ENCODE measurements at regions not wholly inside any gene's neighbourhood (a gene's known extent, or its start where the extent isn't known, plus 50 kb on each side); places are given as distances from the start of the nearest gene placed in this dataset.
A peak's percentile ranks its signal among the peaks of the same experiment; 100 is the strongest.
"Not testable (repeated sequence)": the region's sequence is repeated elsewhere in the genome, so short reads cannot be mapped to it uniquely, and the experiment has no call there.

DNA sequence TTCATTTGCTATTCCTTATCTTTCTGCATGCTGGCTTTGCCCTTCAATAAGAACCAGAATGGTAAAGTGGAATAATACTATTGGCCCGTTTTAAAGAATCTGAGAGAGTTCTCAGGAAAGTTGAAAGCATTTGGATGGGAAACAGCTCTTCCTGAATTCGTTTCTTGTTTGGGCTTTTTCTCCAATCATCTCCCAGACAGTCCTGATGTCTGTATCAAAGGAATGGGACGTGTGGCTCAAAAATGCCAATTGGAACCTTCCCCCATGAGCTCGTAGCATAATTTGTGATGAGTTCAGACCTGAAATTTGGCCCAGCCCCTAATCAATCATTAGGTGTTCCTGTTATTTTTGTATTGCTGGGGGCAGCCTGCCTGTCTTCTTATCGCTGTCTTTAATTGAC lies 75.8 kb upstream of the BACH2 start:
- no peak for DNase-seq (ENCODE audit: low spot score)

- DNase-seq (ENCODE audit: low spot score) = peak; percentile 70
Observed at GRCh38 chr6:90370493-90370959, 73.9 kb upstream of the BACH2 start.

DNA sequence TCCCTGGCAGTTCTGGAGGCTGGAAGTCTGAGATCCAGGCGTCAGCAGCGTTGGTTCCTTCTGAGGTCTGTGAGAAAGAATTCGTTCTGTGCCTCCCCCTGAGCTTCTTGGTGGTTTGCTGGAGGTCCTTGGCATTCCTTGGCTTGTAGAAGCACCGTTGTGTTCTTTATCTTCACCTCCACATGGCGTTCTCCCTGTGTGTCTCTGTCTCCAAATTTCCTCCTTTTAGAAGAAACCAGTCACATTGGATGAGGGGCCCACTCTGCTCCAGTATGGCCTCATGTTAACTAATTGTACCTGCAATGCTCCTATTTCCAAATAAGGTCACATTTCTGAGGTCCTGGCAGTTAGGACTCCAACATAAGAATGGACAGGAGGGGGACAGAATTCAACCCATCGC lies 73.0 kb upstream of the BACH2 start:
- DNase-seq (ENCODE audit: low spot score) = no peak

DNA sequence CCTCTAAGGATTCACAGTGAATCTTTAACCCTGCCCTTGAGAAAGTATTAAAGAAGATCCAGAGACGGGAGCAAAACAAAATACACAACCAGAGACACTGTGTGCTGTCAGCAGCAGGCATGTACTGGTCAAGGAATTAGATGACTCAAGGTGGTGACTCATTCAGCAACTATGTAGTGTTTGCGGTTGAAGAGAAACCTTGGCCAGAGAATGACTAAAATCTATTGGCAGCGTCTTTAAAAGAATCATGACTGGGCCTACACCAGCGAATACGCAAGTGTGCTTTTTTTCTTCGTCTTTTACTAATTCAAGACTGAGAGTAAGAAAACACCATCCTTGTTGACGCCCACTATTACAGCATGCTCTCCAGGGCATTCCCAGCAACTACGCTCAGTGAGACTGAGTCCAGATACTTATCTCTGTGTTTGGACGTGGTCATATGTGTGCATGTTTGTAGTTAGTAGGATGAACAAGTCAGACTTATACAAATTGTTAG lies 72.4 kb upstream of the BACH2 start:
- DNase-seq (ENCODE audit: low spot score) = peak; percentile 71

- no peak for DNase-seq (ENCODE audit: low spot score)
Observed at GRCh38 chr6:90368601-90369000, 72.0 kb upstream of the BACH2 start.

- DNase-seq (ENCODE audit: low spot score) = no peak
Observed at GRCh38 chr6:90368001-90368400, 71.4 kb upstream of the BACH2 start.

GRCh38 chr6:90365565-90366219 lies 69.0 kb upstream of the BACH2 start:
- DNase-seq (ENCODE audit: low spot score) = no peak

GRCh38 chr6:90365002-90365401 lies 68.4 kb upstream of the BACH2 start:
- no peak for DNase-seq (ENCODE audit: low spot score)

DNA sequence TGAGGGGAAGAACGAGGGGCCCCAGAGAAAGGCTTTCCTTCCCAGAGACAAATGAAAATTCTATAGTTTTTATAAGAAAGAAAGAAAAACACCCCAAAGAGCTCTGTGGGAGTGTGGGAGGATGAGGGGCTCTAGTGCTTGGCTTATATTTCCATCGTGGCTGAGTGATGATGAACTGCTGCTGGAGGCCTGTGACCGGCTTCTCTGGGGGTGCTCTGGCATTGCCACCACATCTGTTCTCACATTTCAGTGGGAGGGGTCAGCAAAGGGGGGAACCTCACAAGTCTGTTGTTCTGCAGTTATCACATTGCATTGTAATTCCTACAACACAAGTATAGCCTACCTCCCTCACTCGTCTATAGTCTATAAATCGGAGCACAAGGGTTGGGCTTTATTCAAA lies 67.6 kb upstream of the BACH2 start:
- DNase-seq (ENCODE audit: low spot score) = no peak

GRCh38 chr6:90362318-90362717 lies 65.7 kb upstream of the BACH2 start:
- no peak for DNase-seq (ENCODE audit: low spot score)

DNA sequence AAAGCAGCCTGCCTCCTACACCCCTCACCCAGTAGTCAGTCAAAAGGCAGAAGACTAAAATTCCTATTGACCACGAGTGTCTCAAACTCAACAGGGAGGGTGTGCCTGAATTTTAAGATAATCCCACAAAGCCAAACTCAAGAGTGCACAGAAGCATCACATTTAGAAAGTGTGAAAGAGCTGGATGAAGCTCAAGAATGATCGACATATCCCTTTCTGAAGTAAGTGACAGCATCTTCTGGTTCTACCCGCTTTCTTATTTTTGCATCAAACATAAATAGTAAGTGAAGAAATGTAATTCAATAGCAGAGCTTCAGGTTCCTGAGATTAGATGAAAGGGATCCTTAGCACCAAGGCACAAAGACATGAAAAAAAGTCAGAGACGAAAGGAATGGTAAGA lies 64.5 kb upstream of the BACH2 start:
- DNase-seq (ENCODE audit: low spot score) = no peak

DNA sequence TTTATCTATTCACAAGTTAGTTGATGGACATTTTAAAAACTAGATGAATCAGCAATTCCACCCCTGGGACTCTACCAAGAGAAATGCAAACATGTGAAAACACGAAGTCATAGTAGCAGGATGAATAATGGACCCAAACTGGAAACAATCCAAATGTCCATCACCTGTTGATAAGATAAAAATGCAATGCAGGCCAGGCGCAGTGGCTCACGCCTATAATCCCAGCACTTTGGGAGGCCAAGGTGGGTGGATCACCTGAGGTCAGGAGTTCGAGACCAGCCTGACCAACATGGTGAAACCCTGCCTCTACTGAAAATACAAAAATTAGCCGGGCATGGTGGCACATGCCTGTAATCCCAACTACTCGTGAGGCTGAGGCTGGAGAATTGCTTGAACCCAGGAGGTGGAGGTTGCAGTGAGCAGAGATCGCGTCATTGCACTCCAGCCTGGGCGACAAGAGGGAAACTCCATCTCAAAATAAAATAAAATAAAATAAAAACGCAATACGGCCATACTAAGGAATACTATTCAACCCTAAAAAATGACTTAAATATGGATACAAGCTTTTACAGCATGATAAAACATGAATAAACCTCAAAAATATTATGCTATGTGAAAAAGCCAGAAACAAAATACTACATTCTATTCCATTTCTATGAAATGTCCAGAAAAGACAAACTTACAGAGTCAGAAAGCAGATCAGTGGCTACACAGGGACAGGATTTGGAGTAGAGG lies 61.6 kb upstream of the BACH2 start:
- DNase-seq (ENCODE audit: low spot score) = not testable (repeated sequence)

GRCh38 chr6:90356012-90356421 lies 59.4 kb upstream of the BACH2 start:
- DNase-seq (ENCODE audit: low spot score) = no peak

DNA sequence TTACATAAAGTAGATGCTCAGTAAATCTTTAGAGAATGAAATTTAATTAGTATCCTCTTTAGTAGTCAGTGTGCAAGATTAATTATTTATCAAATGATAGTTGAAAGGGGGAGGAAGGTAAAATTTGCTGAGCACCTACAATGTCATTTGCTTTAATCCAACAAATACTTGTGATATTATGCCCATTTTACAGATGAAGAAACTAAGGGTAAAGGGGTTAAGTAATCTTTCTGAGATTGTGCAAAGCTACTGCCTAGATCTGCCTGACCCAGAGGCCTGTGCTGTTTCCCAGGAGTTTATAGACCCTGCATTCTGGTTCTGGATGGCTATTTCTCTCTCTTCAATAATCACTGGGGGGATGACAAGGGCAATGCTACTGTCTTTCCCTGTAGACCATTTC lies 58.3 kb upstream of the BACH2 start:
- no peak for DNase-seq (ENCODE audit: low spot score)

DNA sequence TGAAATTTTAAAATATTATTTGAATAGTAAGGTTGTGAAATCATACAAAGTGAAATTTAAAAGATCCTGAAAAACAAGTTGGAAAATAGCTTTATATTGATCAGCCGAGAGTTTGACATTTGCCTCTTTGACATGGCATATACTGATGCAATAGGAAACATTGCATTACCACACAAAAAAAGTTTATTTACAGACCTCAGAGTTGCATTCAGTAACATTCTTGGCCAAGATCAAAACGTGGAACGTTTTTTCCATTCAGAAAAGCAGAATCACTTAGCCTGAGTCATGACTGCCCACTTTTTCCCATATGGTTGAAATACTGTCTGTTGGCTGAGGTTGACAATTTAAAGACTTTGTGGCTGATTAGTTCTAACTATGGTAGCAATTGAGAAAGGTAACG lies 55.1 kb upstream of the BACH2 start:
- peak; percentile 31 for DNase-seq (ENCODE audit: low spot score)

DNA sequence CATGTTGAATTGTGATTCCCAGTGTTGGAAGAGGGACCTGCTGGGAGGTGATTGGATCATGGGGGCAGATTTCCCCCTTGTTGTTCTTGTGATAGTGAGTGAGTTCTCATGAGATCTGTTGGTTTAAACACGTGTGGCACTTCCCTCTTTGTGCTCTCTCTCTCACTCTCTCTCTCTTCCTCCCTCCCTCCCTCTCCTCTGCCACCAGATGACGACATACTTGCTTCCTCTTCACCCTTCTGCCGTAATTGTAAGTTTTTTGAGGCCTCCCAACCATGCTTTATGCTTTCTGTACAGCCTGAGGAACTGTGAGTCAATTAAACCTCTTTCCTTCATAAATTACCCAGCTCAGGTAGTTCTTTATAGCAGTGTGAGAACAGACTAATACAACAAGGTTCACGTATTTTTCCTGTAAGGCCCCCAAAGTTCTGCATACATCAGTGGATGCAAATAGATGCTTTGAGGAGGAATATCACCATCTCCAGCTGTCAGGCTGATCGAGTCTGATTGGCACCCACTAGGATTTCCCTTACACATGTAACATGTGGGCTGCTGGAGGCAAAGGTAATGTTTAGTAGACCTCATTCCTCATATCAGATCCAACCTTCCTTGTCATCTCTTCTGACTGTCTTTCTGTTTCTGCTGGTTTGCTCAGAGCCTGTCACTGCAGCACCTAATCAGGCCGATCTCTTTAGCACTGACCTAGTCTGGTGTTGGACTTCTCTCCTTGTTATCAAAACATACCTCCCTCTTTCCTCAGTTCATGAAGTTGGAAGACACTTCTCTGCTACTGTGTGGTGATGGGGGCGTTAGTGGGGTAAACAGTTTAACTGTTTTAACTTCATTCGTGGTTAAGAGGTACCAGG lies 54.3 kb upstream of the BACH2 start:
- DNase-seq (ENCODE audit: low spot score) = peak; percentile 94

DNA sequence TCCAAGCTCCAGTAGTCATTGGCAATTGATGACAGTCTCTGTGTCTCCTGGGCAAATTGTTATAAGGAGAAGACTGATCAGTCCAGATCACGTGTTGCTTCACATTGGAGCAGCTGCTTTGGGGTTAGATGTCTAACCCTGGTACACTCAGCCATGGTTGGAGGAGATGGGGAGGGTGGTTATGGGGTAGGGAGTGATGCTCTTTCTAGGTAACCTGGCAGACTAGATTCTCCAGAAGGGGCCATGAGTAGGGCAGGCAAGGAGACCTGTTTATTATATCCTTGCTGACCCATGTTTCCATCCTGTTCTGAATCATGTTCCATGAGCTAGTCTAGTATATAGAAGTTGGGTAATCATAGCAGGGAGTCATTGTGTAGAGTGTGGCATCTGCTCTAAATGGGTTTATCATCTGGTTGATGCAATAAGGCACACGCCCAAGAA lies 50.8 kb upstream of the BACH2 start:
- DNase-seq (ENCODE audit: low spot score) = no peak

GRCh38 chr6:90346729-90347128 lies 50.1 kb upstream of the BACH2 start:
- DNase-seq (ENCODE audit: low spot score) = no peak

All from NAMALWA (cell line).